GM12864 (cell line): ENCODE measurements at regions not wholly inside any gene's neighbourhood (a gene's known extent, or its start where the extent isn't known, plus 50 kb on each side); places are given as distances from the start of the nearest gene placed in this dataset.

Experiments used
- DNase-seq: peaks from one replicate; pipeline ENCODE4 v3.0.0-alpha.2; 2011; ENCODE audit warnings: low read depth
- H3K4me3 ChIP-seq: 2 replicates; pipeline ENCODE4 v1.5.1; 2011; ENCODE audit warnings: mild to moderate bottlenecking, low read depth, low read length, control low read depth
- CTCF ChIP-seq: IDR thresholded peaks from 2 replicates; pipeline ENCODE4 v1.5.1; 2011; ENCODE audit warnings: low read depth, mild to moderate bottlenecking, moderate library complexity, low read length, control low read depth, inconsistent platforms; ENCODE audit errors: missing control alignments

DNA sequence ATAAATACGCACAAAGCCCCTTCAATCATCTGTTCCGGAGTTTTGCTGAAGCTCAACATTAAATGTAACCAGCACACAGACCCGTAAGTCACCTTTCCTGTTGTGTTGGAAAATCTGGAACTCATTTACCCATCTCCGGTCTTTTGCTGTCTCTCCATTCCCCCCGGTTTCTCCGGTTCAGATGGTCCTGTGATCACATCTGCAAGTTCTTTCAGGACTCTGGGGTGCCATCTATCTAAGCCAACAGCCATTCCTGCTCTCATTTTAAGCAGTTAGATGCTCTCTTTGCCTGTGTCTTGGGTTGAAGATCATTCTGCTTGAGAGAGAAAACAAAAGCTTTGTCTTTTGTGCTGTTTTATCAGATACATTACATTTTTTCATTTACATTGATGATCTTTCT lies 91.7 kb upstream of the TGIF1 start:
- no peak overlapping the region for H3K4me3 ChIP-seq
- TF ChIP-seq CTCF: no peak
- no peak for DNase-seq

DNA sequence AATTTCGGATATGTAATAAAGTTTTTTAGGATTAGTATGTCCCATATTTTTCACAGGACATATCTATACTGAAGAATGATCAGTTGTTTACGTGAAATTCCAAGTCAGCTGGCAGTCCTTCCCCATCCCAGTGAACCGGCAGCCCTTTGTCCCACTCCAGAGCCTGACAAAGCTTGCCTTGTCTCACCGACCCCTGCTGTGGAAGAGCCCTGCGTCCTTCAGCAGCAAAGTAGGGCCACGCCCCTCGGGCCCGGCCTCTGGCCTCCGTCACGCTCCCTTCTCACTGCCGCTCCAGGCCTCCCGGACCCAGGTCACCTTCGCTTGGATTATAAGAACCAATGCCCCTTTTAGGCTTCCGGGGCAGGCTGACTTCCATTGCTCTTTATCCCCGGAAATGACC lies 89.8 kb upstream of the TGIF1 start:
- no peak for DNase-seq
- no peak overlapping the region for H3K4me3 ChIP-seq
- no peak for TF ChIP-seq CTCF

DNA sequence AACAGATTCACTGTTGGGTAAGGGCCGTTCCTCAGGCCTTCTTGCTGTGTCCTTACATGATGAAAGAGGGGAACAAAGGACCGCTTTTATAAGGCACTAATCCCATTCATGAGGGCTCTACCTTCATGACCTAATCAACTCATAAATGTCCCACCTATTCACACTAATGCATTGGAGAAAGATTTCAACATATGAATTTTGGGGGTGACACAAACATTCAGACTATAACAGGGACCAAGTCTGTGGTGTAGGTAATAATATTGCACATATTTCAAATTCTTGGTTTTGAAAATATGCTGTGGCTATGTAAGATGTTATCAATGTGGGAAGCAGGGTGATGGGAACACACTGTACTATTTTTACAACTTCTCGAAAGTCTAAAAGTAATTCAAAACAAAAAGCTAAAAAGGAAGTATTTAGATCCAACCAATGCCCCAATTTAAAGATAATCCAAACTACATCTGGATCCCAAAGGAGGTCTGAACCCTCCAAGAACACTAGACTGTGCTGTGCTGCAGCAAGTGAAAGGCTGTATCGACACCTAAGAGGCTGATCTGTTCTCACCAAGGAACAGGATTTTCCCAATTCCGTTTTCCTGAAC lies 82.4 kb upstream of the TGIF1 start:
- no peak for DNase-seq
- no peak overlapping the region for H3K4me3 ChIP-seq
- no peak for TF ChIP-seq CTCF

GRCh38 chr18:3368193-3368592 lies 81.8 kb upstream of the TGIF1 start:
- no peak for DNase-seq
- no peak for TF ChIP-seq CTCF

GRCh38 chr18:3379685-3380084 lies 70.3 kb upstream of the TGIF1 start:
- H3K4me3 ChIP-seq: no peak overlapping the region
- no peak for TF ChIP-seq CTCF
- DNase-seq: no peak

More at GRCh38 chr18:3368193-3368592, 81.8 kb upstream of the TGIF1 start:
- no peak overlapping the region for H3K4me3 ChIP-seq

GRCh38 chr18:3380384-3380961 lies 69.5 kb upstream of the TGIF1 start:
- no peak for DNase-seq
- no peak for TF ChIP-seq CTCF

GRCh38 chr18:3383381-3383915 lies 66.5 kb upstream of the TGIF1 start:
- no peak for DNase-seq
- TF ChIP-seq CTCF: no peak
- no peak overlapping the region for H3K4me3 ChIP-seq

More at GRCh38 chr18:3380384-3380961, 69.5 kb upstream of the TGIF1 start:
- no peak overlapping the region for H3K4me3 ChIP-seq
